IMR-90 (cell line): ENCODE measurements at regions not wholly inside any gene's neighbourhood (a gene's known extent, or its start where the extent isn't known, plus 50 kb on each side); places are given as distances from the start of the nearest gene placed in this dataset.

ENCODE experiments used
- ATAC-seq: fragments of 200-7000 bp; cut with Tn5 transposase; 2 replicates; pipeline ENCODE4 v1.9.1; 2020; ENCODE audit warnings: low read depth, mild to moderate bottlenecking, moderate library complexity
- BruUV-seq: library from RNA; stranded (reverse); fragments of 400-500 nt; replicated peaks from 2 replicates; lab custom pipeline; 2021; lab: Mats Ljungman, UMichigan
- CTCF ChIA-PET: fragments of 300-600 bp; formaldehyde crosslinking; extraction: SDS; loops from one replicate; lab custom pipeline; 2021; ENCODE audit warnings: antibody characterized with exemption; lab: Yijun Ruan, JAX
- POLR2A ChIA-PET: fragments of 300-600 bp; sonication (Branson Sonifier 250); formaldehyde crosslinking; loops from one replicate; lab custom pipeline; 2022; ENCODE audit warnings: antibody characterized with exemption; ENCODE audit not compliant: unreplicated experiment; lab: Charles Lee
- DNase-seq: peaks from one replicate; pipeline ENCODE4 v3.0.0; 2013
- H2AFZ ChIP-seq: replicated peaks from 2 replicates; pipeline ENCODE3; 2013; ENCODE audit warnings: low read length, mild to moderate bottlenecking; ENCODE audit not compliant: poor library complexity
- H2AK5ac ChIP-seq: 2 replicates; pipeline ENCODE4 v1.6.1; 2013; ENCODE audit warnings: low read depth, low read length, inconsistent platforms
- H2AK9ac ChIP-seq: replicated peaks from 2 replicates; pipeline ENCODE3; 2013; ENCODE audit warnings: mild to moderate bottlenecking, low read depth, low read length, moderate library complexity; ENCODE audit not compliant: poor library complexity
- H2BK120ac ChIP-seq: 2 replicates; pipeline ENCODE4 v1.6.1; 2013; ENCODE audit warnings: low read depth, low read length, inconsistent platforms
- H2BK15ac ChIP-seq: 3 replicates; pipeline ENCODE4 v1.6.1; 2013; ENCODE audit warnings: low read depth, low read length, inconsistent platforms
- H2BK20ac ChIP-seq: 2 replicates; pipeline ENCODE4 v1.6.1; 2013; ENCODE audit warnings: low read depth, mild to moderate bottlenecking, inconsistent platforms, low read length, moderate library complexity
- H2BK5ac ChIP-seq: 2 replicates; pipeline ENCODE4 v1.6.1; 2013; ENCODE audit warnings: mild to moderate bottlenecking, low read depth, low read length, inconsistent platforms; ENCODE audit not compliant: poor library complexity, severe bottlenecking
- H3K14ac ChIP-seq: replicated peaks from 2 replicates; pipeline ENCODE4 v1.6.1; 2013; ENCODE audit warnings: low read depth, low read length, inconsistent platforms
- H3K18ac ChIP-seq: 2 replicates; pipeline ENCODE4 v1.6.1; 2013; ENCODE audit warnings: low read depth, low read length, control low read depth
- H3K23ac ChIP-seq: 2 replicates; pipeline ENCODE4 v1.6.1; 2013; ENCODE audit warnings: low read depth, low read length, inconsistent platforms
- H3K27ac ChIP-seq: 2 replicates; pipeline ENCODE4 v1.5.1; 2013; ENCODE audit warnings: mild to moderate bottlenecking, control low read depth, low read length; ENCODE audit not compliant: insufficient read depth
- H3K27me3 ChIP-seq: 2 replicates; pipeline ENCODE4 v1.6.1; 2013; ENCODE audit warnings: low read length; ENCODE audit not compliant: control insufficient read depth, insufficient read depth
- H3K36me3 ChIP-seq: 2 replicates; pipeline ENCODE4 v1.6.1; 2013; ENCODE audit warnings: low read length, mixed read lengths; ENCODE audit not compliant: control insufficient read depth, insufficient read depth
- H3K4ac ChIP-seq: 2 replicates; pipeline ENCODE4 v1.6.1; 2013; ENCODE audit warnings: low read depth, low read length, inconsistent platforms
- H3K4me1 ChIP-seq: 2 replicates; pipeline ENCODE4 v1.6.1; 2013; ENCODE audit warnings: low read length, mixed read lengths; ENCODE audit not compliant: control insufficient read depth, insufficient read depth
- H3K4me2 ChIP-seq: 2 replicates; pipeline ENCODE4 v1.6.1; 2013; ENCODE audit warnings: low read depth, mild to moderate bottlenecking, control low read depth, low read length, moderate library complexity
- H3K4me3 ChIP-seq: 2 replicates; pipeline ENCODE4 v1.5.1; 2013; ENCODE audit warnings: low read depth, mild to moderate bottlenecking, control low read depth, low read length, moderate library complexity; ENCODE audit not compliant: insufficient read depth
- H3K56ac ChIP-seq: 2 replicates; pipeline ENCODE4 v1.6.1; 2013; ENCODE audit warnings: low read length, inconsistent platforms; ENCODE audit not compliant: insufficient read depth; ENCODE audit errors: extremely low read depth
- H3K79me1 ChIP-seq, 2 experiments: 2 replicates each; pipeline ENCODE4 v1.6.1; 2013; ENCODE audit warnings: low read length in 2 of 2, inconsistent platforms in 1 of 2, low read depth in 1 of 2
- H3K9ac ChIP-seq: 2 replicates; pipeline ENCODE4 v1.6.1; 2013; ENCODE audit warnings: low read depth, low read length, control low read depth
- H3K9me1 ChIP-seq: 2 replicates; pipeline ENCODE4 v1.6.1; 2013; ENCODE audit warnings: low read length, inconsistent platforms; ENCODE audit not compliant: insufficient read depth
- H3K9me3 ChIP-seq: 2 replicates; pipeline ENCODE4 v1.6.1; 2013; ENCODE audit warnings: low read length; ENCODE audit not compliant: control insufficient read depth, insufficient read depth
- H4K20me1 ChIP-seq: 2 replicates; pipeline ENCODE4 v1.6.1; 2013; ENCODE audit warnings: low read length, inconsistent platforms; ENCODE audit not compliant: insufficient read depth
- H4K5ac ChIP-seq: 2 replicates; pipeline ENCODE4 v1.6.1; 2013; ENCODE audit warnings: mild to moderate bottlenecking, low read depth, low read length, control low read depth
- H4K8ac ChIP-seq, 2 experiments: 2 replicates each; pipeline ENCODE4 v1.6.1; 2013; ENCODE audit warnings: low read depth in 2 of 2, low read length in 2 of 2, control low read depth in 1 of 2, inconsistent platforms in 1 of 2
- H4K91ac ChIP-seq: 2 replicates; pipeline ENCODE4 v1.6.1; 2013; ENCODE audit warnings: low read depth, low read length, inconsistent platforms; ENCODE audit not compliant: insufficient read depth
- CEBPB ChIP-seq: IDR thresholded peaks from 2 replicates; pipeline ENCODE4 v1.6.1; 2012; ENCODE audit warnings: low read depth, low read length, improper control_type of control experiment
- MAZ ChIP-seq: IDR thresholded peaks from 2 replicates; pipeline ENCODE4 v1.6.1; 2012; ENCODE audit warnings: low read depth, mild to moderate bottlenecking, low read length, improper control_type of control experiment, moderate library complexity, borderline replicate concordance
- SMC3 ChIP-seq: fragments of 150-350 bp; IDR thresholded peaks from 2 replicates; pipeline ENCODE4 v1.6.1; 2016; ENCODE audit warnings: low read depth, mild to moderate bottlenecking, antibody characterized with exemption, low read length, moderate library complexity
- WGBS, 2 experiments: methylation state at CpG; one replicate each; pipeline versions ENCODE4 v1.1.5 to v1.1.7; 2013; ENCODE audit warnings: missing lambda C conversion rate in 2 of 2; ENCODE audit not compliant: insufficient read length in 1 of 2; ENCODE audit errors: extremely low coverage in 2 of 2; 5-methylcytosine and 5-hydroxymethylcytosine counted together
- dilution Hi-C: fragments of 300-500 bp; cut with HindIII; formaldehyde crosslinking; loops from one replicate; pipeline ENCODE4 v1.14.3; 2018; ENCODE audit warnings: low sequenced_read_pairs; ENCODE audit not compliant: unreplicated experiment
- in situ Hi-C: fragments of 300-500 bp; cut with MboI; formaldehyde crosslinking; loops from 3 replicates; pipeline ENCODE4 v1.14.3; 2019; ENCODE audit warnings: low sequenced_read_pairs, inconsistent platforms, mixed read lengths
- intact Hi-C: fragments of 100-400 bp; cut with micrococcal nuclease; formaldehyde crosslinking; loops from 2 replicates; pipeline ENCODE4 v1.10.0; 2022
- TF ChIP-seq, protein P1 (sequence below): fragments of 150-350 bp; IDR thresholded peaks from 2 replicates; pipeline ENCODE4 v1.6.1; 2017; ENCODE audit warnings: mild to moderate bottlenecking, antibody characterized with exemption, low read length, low read depth

DNA sequence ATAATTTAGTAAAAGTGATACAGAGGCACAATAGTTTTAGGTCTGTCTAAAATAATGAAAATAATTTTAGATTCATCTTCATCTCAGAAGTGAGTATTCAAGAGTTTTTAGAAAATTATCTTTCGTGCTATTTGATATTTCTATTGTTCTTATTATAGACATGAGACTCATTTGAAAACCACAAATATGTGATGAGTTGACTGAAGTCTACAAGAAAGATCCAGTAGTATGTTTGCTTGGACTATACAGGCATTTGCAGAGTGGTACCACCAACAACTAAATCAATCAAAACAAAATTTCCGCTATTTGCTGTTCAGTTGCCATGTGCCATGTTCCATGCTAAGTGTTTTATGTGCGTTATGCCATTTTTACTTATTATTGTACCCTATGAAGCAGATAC, 1318.5 kb downstream of the STIM2 start:
- Histone ChIP-seq H2BK120ac (no peak overlapping the region), H3K4me1 (no peaks in the 10 kb centered on the region), H2AK5ac (no peak overlapping the region), H3K27me3 (no peaks in the 10 kb centered on the region), H4K8ac (no peak overlapping the region), H3K18ac (no peak overlapping the region), H4K91ac (no peak overlapping the region), H3K4me3 (no peak overlapping the region), H3K4ac (no peak overlapping the region), H2BK15ac (no peak overlapping the region), H3K14ac (no peak overlapping the region), H4K5ac (no peak overlapping the region), H3K9me1 (no peaks in the 10 kb centered on the region), H3K56ac (no peak overlapping the region), H3K9me3 (no peaks in the 10 kb centered on the region), H2BK20ac (no peak overlapping the region), H3K79me1 (no peaks in the 10 kb centered on the region), H3K36me3 (no peaks in the 10 kb centered on the region), H2AK9ac (no peak overlapping the region), H3K27ac (no peak overlapping the region), H3K23ac (no peak overlapping the region), H3K4me2 (no peak overlapping the region), H3K9ac (no peak overlapping the region), H2AFZ (no peak overlapping the region), H2BK5ac (no peak overlapping the region), H4K20me1 (no peaks in the 10 kb centered on the region)
- TF ChIP-seq MAZ (no peak), CEBPB (no peak), SMC3 (no peak)
- TF ChIP-seq, protein P1, sequence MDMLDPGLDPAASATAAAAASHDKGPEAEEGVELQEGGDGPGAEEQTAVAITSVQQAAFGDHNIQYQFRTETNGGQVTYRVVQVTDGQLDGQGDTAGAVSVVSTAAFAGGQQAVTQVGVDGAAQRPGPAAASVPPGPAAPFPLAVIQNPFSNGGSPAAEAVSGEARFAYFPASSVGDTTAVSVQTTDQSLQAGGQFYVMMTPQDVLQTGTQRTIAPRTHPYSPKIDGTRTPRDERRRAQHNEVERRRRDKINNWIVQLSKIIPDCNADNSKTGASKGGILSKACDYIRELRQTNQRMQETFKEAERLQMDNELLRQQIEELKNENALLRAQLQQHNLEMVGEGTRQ = no peak
- CTCF ChIA-PET = no interaction called here
- dilution Hi-C loops = no loop called here
- POLR2A ChIA-PET = interaction anchor here (0.6 kb wide), 1 partner anchor 8 kb away, joined by 3 read pairs; no protein-coding TSS in a partner anchor
- in situ Hi-C loops = no loop called here
- BruUV-seq = no TSS peak
- no peak for DNase-seq
- intact Hi-C loops = no loop called here
- no CpG with 5 or more reads among the region's 3 CpGs for WGBS, 2 experiments
- ATAC-seq = no peak
